Fibroblast of the aortic adventitia (primary cell): ENCODE measurements at regions not wholly inside any gene's neighbourhood (a gene's known extent, or its start where the extent isn't known, plus 50 kb on each side); places are given as distances from the start of the nearest gene placed in this dataset.

Source experiments
- DNase-seq: peaks from one replicate; pipeline ENCODE4 v3.0.0-alpha.2; 2010; ENCODE audit warnings: low read depth
- H3K4me3 ChIP-seq: 2 replicates; pipeline ENCODE4 v1.5.1; 2011; ENCODE audit warnings: low read depth, mild to moderate bottlenecking, control low read depth, low read length, moderate library complexity
- TF ChIP-seq, protein P1 (sequence below): IDR thresholded peaks from 2 replicates; pipeline ENCODE4 v1.5.1; 2011; ENCODE audit warnings: mild to moderate bottlenecking, low read length, control low read depth, inconsistent platforms; ENCODE audit not compliant: insufficient read depth

DNA sequence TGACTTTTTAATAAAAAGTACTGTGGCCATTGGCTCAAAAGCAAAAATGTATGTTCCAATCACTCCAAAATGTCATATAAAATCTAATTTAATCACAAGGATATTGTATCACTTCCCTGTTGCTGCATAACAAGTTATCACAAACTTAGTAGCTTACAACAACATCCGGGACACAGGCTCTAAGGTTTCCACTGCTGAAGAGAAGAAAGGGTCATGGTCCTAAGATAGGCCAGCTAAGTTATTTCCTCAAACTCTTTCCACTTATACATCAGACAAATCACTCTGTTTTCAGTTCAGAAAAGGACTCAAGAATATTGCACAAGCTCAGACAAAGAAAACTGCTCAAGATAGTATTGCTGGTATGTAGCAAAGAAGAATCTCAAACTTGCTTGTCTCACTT, 78.5 kb upstream of the SULT1C3 start:
- no peak overlapping the region for H3K4me3 ChIP-seq
- DNase-seq: no peak
- TF ChIP-seq, protein P1, sequence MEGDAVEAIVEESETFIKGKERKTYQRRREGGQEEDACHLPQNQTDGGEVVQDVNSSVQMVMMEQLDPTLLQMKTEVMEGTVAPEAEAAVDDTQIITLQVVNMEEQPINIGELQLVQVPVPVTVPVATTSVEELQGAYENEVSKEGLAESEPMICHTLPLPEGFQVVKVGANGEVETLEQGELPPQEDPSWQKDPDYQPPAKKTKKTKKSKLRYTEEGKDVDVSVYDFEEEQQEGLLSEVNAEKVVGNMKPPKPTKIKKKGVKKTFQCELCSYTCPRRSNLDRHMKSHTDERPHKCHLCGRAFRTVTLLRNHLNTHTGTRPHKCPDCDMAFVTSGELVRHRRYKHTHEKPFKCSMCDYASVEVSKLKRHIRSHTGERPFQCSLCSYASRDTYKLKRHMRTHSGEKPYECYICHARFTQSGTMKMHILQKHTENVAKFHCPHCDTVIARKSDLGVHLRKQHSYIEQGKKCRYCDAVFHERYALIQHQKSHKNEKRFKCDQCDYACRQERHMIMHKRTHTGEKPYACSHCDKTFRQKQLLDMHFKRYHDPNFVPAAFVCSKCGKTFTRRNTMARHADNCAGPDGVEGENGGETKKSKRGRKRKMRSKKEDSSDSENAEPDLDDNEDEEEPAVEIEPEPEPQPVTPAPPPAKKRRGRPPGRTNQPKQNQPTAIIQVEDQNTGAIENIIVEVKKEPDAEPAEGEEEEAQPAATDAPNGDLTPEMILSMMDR: no peak

DNA sequence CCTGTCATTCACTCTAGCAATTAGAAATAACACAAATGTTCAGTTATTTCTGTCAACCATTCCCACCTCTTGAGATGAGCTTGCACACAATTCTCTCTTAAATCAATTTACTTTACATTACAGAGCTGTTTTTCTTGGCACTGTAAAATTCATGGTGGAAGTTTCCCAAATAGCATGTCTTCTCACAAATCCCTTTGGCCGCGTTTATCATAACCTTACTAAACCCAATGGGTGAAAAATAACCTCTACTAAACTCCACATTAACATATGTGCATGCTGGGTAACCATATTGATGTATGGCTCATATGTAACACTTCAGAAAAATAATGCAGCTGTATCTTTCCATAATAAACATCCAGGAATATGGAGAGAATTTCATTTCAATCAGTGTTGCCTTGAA, 75.5 kb upstream of the SULT1C3 start:
- TF ChIP-seq, protein P1: no peak
- no peak overlapping the region for H3K4me3 ChIP-seq
- no peak for DNase-seq

DNA sequence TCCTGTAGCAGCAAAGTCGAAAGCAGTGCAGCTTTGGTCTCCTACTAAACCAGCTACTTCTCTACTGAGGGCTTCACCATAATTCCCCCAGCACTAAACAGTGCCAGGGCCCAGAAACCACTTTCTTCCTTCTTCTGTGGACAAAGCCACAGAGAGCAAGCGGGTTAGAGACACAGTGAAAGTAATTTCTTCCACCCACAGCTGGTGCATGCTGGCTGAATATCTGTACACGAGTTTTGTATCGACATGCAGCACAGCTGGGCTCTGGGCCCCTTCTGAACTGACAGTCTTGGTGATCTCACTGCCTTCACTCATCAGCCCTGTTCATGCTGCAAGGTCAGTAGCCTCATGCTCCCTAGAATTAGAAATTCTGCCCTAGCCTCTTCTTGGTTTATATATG, 74.0 kb upstream of the SULT1C3 start:
- DNase-seq: no peak
- H3K4me3 ChIP-seq: no peak overlapping the region
- TF ChIP-seq, protein P1: no peak

DNA sequence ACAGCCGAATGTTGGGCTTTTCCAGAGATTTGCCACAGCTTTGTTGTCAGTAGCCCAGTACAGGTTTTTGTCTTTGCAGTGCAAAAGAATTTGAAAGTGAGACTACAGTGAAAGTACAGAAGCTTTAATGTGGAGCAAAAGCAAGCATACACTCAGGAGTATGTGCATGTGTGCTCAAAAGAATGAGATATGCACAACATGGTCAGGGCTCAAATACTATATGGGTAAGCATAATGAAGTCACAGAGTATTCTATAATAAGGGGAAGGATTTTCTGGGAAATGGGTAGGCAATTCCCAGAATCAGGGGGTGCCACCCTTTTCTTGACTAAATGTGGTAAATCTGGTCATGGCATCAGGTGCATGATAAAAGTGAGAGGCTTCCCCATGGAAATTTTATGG, 72.1 kb upstream of the SULT1C3 start:
- TF ChIP-seq, protein P1: no peak
- DNase-seq: no peak
- no peak overlapping the region for H3K4me3 ChIP-seq

DNA sequence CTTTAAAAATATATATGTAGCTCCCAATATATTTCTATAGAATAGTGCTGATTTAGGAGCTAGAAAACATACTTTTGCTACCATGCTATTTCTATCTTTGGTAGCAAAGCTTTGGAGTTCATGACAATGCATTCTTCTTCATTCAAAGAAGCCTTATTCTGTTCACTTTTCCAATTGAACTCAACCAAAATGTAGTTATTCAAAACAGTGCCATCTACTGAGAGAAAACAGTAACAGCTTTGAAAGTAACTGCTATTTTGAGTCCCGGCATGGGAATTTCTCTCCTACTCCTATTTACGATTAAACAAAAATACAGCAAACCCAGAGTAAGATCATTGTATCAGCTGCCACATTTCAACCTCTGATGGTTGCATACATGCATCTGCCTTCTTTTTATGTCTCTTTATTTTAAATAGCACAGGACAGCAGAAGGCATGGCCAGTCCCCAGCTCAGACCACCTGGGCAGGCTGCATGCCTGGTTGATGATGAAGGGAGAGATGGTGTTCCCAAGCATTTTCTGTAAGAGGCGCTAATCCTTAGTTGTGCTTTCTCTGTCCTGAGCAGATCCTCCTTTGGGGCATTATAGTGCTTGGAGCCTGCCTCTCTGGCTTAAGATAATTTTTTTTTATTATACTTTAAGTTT, 69.7 kb upstream of the SULT1C3 start:
- TF ChIP-seq, protein P1: peak; percentile 54
- H3K4me3 ChIP-seq: no peak overlapping the region
- DNase-seq: peak; percentile 37

DNA sequence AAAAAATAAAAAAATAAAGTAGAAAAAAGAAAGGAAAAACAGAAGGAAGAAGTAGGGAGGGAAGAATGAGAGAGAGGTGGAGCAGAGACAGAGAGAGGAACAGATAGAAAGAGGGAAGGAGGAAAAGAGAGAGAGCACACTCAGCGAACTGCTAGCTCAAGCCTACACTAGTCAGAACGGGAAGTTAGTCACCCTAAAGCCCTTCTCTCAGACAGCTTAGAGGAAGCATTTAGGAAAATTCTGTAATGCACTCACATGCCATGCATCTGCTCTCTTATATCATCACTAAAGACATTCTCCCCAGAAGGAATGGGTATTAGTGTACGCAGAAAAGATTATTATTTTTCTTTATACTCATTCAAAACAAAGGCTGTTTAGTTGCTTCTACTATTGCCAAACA, 68.1 kb upstream of the SULT1C3 start:
- TF ChIP-seq, protein P1: no peak
- no peak overlapping the region for H3K4me3 ChIP-seq
- DNase-seq: no peak

DNA sequence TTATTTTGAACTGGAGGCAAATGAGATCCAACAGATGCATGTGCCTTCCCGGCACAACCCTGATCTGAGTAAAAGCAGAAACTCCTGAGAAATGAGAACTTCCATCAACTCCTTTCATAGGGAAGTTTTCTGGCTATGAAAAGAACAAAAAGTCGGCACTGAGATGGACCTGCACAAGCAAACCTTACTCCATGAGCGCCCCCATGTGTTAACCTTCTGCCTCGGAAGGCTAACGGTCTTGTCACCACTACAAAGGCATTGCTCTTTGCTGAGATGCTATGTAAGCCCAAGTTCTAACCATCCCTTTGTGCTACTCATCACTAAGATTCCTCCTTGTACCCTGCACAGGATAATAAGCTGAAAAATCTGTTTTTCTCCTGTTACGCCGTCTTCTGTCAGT, 57.3 kb upstream of the SULT1C3 start:
- peak; percentile 2 for DNase-seq
- TF ChIP-seq, protein P1: peak; percentile 10
- no peak overlapping the region for H3K4me3 ChIP-seq
